H1 (cell line): ENCODE measurements at regions not wholly inside any gene's neighbourhood (a gene's known extent, or its start where the extent isn't known, plus 50 kb on each side); places are given as distances from the start of the nearest gene placed in this dataset.

Experiments used
- CTCF ChIA-PET: fragments of 300-600 bp; sonication (Branson Sonifier 250); formaldehyde crosslinking; loops from one replicate; lab custom pipeline; 2021; ENCODE audit not compliant: partially characterized antibody; lab: Charles Lee
- POLR2A ChIA-PET: fragments of 300-600 bp; sonication (Branson Sonifier 250); formaldehyde crosslinking; loops from one replicate; lab custom pipeline; 2021; ENCODE audit warnings: inconsistent platforms; ENCODE audit not compliant: partially characterized antibody; lab: Charles Lee
- DNase-seq, 2 experiments: peaks; one replicate each; pipeline versions ENCODE4 v3.0.0 to v3.0.0-alpha.2; 2010 to 2022; ENCODE audit warnings: low spot score in 2 of 2, low read depth in 1 of 2, mixed read lengths in 1 of 2
- FAIRE-seq: peaks from 2 replicates; lab custom pipeline; 2011; peaks lifted over from hg19 to GRCh38; lab: Jason Lieb, UNC
- H2AFZ ChIP-seq: 2 replicates; pipeline ENCODE4 v1.8.1; 2012; ENCODE audit warnings: low read length, inconsistent platforms
- H2AK5ac ChIP-seq: 2 replicates; pipeline ENCODE4 v1.6.1; 2013; ENCODE audit warnings: low read depth, low read length
- H2BK120ac ChIP-seq: replicated peaks from 2 replicates; pipeline ENCODE3; 2013; ENCODE audit warnings: low read depth, low read length, inconsistent platforms
- H2BK12ac ChIP-seq: 2 replicates; pipeline ENCODE4 v1.6.1; 2013; ENCODE audit warnings: low read depth, low read length
- H2BK15ac ChIP-seq: 2 replicates; pipeline ENCODE4 v1.6.1; 2013; ENCODE audit warnings: low read length
- H2BK20ac ChIP-seq: 2 replicates; pipeline ENCODE4 v1.6.1; 2013; ENCODE audit warnings: low read length
- H2BK5ac ChIP-seq: 2 replicates; pipeline ENCODE4 v1.6.1; 2013; ENCODE audit warnings: low read depth, low read length
- H3K14ac ChIP-seq: 2 replicates; pipeline ENCODE4 v1.6.1; 2013; ENCODE audit warnings: inconsistent platforms; ENCODE audit not compliant: insufficient read length
- H3K18ac ChIP-seq: 2 replicates; pipeline ENCODE4 v1.6.1; 2013; ENCODE audit warnings: low read length; ENCODE audit errors: extremely low read depth
- H3K23ac ChIP-seq: 2 replicates; pipeline ENCODE4 v1.6.1; 2013; ENCODE audit warnings: inconsistent platforms; ENCODE audit not compliant: insufficient read length
- H3K23me2 ChIP-seq: 2 replicates; pipeline ENCODE4 v1.6.1; 2013; ENCODE audit warnings: low read depth, low read length
- H3K27ac ChIP-seq: 2 replicates; pipeline ENCODE4 v1.6.1; 2011; ENCODE audit warnings: low read depth, low read length, inconsistent platforms
- H3K27me3 ChIP-seq, 4 experiments: replicated peaks in 1 of 4; 1 replicate in 1 of 4; 2 replicates in 3 of 4; pipeline versions ENCODE4 v1.6.1 to v1.8.1; 2011 to 2013; ENCODE audit warnings: low read length in 3 of 4, mild to moderate bottlenecking in 3 of 4, inconsistent platforms in 2 of 4, mixed read lengths in 2 of 4, moderate library complexity in 1 of 4; ENCODE audit not compliant: control insufficient read depth in 3 of 4, insufficient read depth in 3 of 4; ENCODE audit errors: extremely low read depth in 1 of 4
- H3K36me3 ChIP-seq, 4 experiments: 2 replicates each; pipeline versions ENCODE4 v1.6.1 to v1.8.1; 2011 to 2013; ENCODE audit warnings: mild to moderate bottlenecking in 4 of 4, low read length in 3 of 4, moderate library complexity in 2 of 4, control low read depth in 1 of 4, inconsistent platforms in 1 of 4; ENCODE audit not compliant: insufficient read depth in 4 of 4, control insufficient read depth in 2 of 4
- H3K4ac ChIP-seq: replicated peaks from 2 replicates; pipeline ENCODE3; 2013; ENCODE audit warnings: low read length, low read depth, mixed read lengths, inconsistent platforms; ENCODE audit not compliant: insufficient read length
- H3K4me1 ChIP-seq, 4 experiments: replicated peaks in 1 of 4; 1 replicate in 1 of 4; 2 replicates in 3 of 4; pipeline versions ENCODE4 v1.6.1 to v1.8.1; 2011 to 2013; ENCODE audit warnings: low read length in 3 of 4, inconsistent platforms in 2 of 4, mixed read lengths in 1 of 4; ENCODE audit not compliant: insufficient read depth in 4 of 4, control insufficient read depth in 3 of 4
- H3K4me2 ChIP-seq, 2 experiments: 2 replicates each; pipeline versions ENCODE4 v1.6.1 to v1.8.1; 2011 to 2013; ENCODE audit warnings: low read depth in 2 of 2, low read length in 2 of 2, control low read depth in 1 of 2, inconsistent platforms in 1 of 2, mild to moderate bottlenecking in 1 of 2; ENCODE audit not compliant: insufficient read depth in 1 of 2
- H3K4me3 ChIP-seq, 4 experiments: fragments of 200-600, 300-600 bp in 1 of 4; sonication (generic), shearing (Covaris generic), sonication (Bioruptor Twin) in 1 of 4; 2 replicates each; pipeline versions ENCODE4 v1.5.1 to v1.8.1; 2011 to 2016; ENCODE audit warnings: low read length in 4 of 4, low read depth in 3 of 4, control low read depth in 2 of 4, inconsistent platforms in 2 of 4, mild to moderate bottlenecking in 2 of 4, mixed read lengths in 1 of 4, moderate library complexity in 1 of 4; ENCODE audit not compliant: insufficient read depth in 2 of 4; ENCODE audit errors: extremely low read depth in 1 of 4
- H3K56ac ChIP-seq: replicated peaks from 2 replicates; pipeline ENCODE3; 2013; ENCODE audit warnings: low read depth, mild to moderate bottlenecking, mixed read lengths, low read length, inconsistent platforms; ENCODE audit not compliant: insufficient read length
- H3K79me1 ChIP-seq: 2 replicates; pipeline ENCODE4 v1.6.1; 2013; ENCODE audit warnings: low read depth, low read length, control low read depth
- H3K79me2 ChIP-seq, 2 experiments: 2 replicates each; pipeline versions ENCODE4 v1.6.1 to v1.8.1; 2012 to 2013; ENCODE audit warnings: low read length in 2 of 2, mild to moderate bottlenecking in 2 of 2, inconsistent platforms in 1 of 2; ENCODE audit not compliant: insufficient read depth in 2 of 2, control insufficient read depth in 1 of 2
- H3K9ac ChIP-seq, 4 experiments: replicated peaks in 1 of 4; 1 replicate in 1 of 4; 2 replicates in 3 of 4; pipeline versions ENCODE4 v1.6.1 to v1.8.1; 2011 to 2013; ENCODE audit warnings: low read depth in 3 of 4, low read length in 3 of 4, control low read depth in 2 of 4, mild to moderate bottlenecking in 2 of 4, moderate library complexity in 2 of 4, inconsistent platforms in 1 of 4; ENCODE audit errors: extremely low read depth in 1 of 4
- H3K9me3 ChIP-seq, 2 experiments: 2 replicates each; pipeline versions ENCODE4 v1.6.1 to v1.8.1; 2012 to 2013; ENCODE audit warnings: mild to moderate bottlenecking in 2 of 2, moderate library complexity in 2 of 2, control low read depth in 1 of 2, inconsistent platforms in 1 of 2, low read depth in 1 of 2, low read length in 1 of 2, mixed read lengths in 1 of 2; ENCODE audit not compliant: insufficient read depth in 2 of 2
- H4K20me1 ChIP-seq, 2 experiments: replicated peaks in 1 of 2; 2 replicates each; pipeline versions ENCODE3 to v1.8.1; 2011 to 2013; ENCODE audit warnings: inconsistent platforms in 2 of 2, low read length in 2 of 2, mild to moderate bottlenecking in 1 of 2; ENCODE audit not compliant: insufficient read depth in 2 of 2, control insufficient read depth in 1 of 2
- H4K5ac ChIP-seq: 2 replicates; pipeline ENCODE4 v1.6.1; 2013; ENCODE audit warnings: low read length, low read depth, mixed read lengths, inconsistent platforms; ENCODE audit not compliant: insufficient read length
- H4K8ac ChIP-seq: 2 replicates; pipeline ENCODE4 v1.8.0; 2013; ENCODE audit warnings: mild to moderate bottlenecking, moderate library complexity, low read length, inconsistent platforms; ENCODE audit not compliant: insufficient read depth; ENCODE audit errors: extremely low read depth
- H4K91ac ChIP-seq: replicated peaks from 2 replicates; pipeline ENCODE3; 2013; ENCODE audit warnings: low read length, mixed read lengths, inconsistent platforms; ENCODE audit not compliant: insufficient read length
- BRCA1 ChIP-seq: IDR thresholded peaks from 2 replicates; pipeline ENCODE4 v1.6.1; 2012; ENCODE audit warnings: low read depth, low read length, improper control_type of control experiment
- GABPA ChIP-seq: IDR thresholded peaks from 2 replicates; pipeline ENCODE4 v1.6.1; 2011; ENCODE audit warnings: mild to moderate bottlenecking, low read length, moderate library complexity, borderline replicate concordance; ENCODE audit not compliant: insufficient read depth
- KDM4A ChIP-seq: IDR thresholded peaks from one replicate; pipeline ENCODE4 v1.7.1; 2012; ENCODE audit warnings: low read depth, mild to moderate bottlenecking, moderate library complexity, low read length, inconsistent platforms; ENCODE audit not compliant: severe bottlenecking
- POLR2AphosphoS5 ChIP-seq: IDR thresholded peaks from 2 replicates; pipeline ENCODE4 v1.6.1; 2011; ENCODE audit warnings: low read depth, low read length
- TBP ChIP-seq: IDR thresholded peaks from 2 replicates; pipeline ENCODE4 v1.6.1; 2011; ENCODE audit warnings: low read depth, low read length, improper control_type of control experiment
- WGBS, 2 experiments: shearing (Covaris generic) in 1 of 2; methylation state at CpG; one replicate each; pipeline versions ENCODE4 v1.1.6 to v1.1.7; 2013 to 2015; ENCODE audit warnings: low lambda C conversion rate in 2 of 2, mixed read lengths in 2 of 2, inconsistent platforms in 1 of 2, low coverage in 1 of 2, missing lambda C conversion rate in 1 of 2; ENCODE audit not compliant: insufficient replicate concordance in 2 of 2, insufficient coverage in 1 of 2, insufficient read length in 1 of 2; ENCODE audit errors: extremely low coverage in 1 of 2, missing lambda C conversion rate in 1 of 2; 5-methylcytosine and 5-hydroxymethylcytosine counted together

GRCh38 chr14:44448951-44449358, 58.1 kb downstream of the FSCB start:
- Histone ChIP-seq H2AK5ac (no peak overlapping the region), H2AFZ (no peak overlapping the region), H3K36me3 (no peaks in the 10 kb centered on the region), H4K91ac (no peak overlapping the region), H3K4me3 (no peak overlapping the region), H3K79me1 (no peaks in the 10 kb centered on the region), H3K56ac (no peak overlapping the region), H3K23me2 (no peaks in the 10 kb centered on the region), H3K4me1 (no peaks in the 10 kb centered on the region), H3K18ac (no peak overlapping the region), H2BK15ac (no peak overlapping the region), H3K4ac (no peak overlapping the region), H2BK12ac (no peak overlapping the region), H3K23ac (no peak overlapping the region), H4K8ac (no peak overlapping the region), H3K27me3 (no peaks in the 10 kb centered on the region), H2BK20ac (no peak overlapping the region), H3K9ac (no peak overlapping the region), H2BK120ac (no peak overlapping the region), H3K79me2 (no peaks in the 10 kb centered on the region), H4K20me1 (no peaks in the 10 kb centered on the region), H3K9me3 (no peaks in the 10 kb centered on the region), H2BK5ac (no peak overlapping the region), H3K4me2 (no peak overlapping the region), H4K5ac (no peak overlapping the region), H3K27ac (no peak overlapping the region), H3K14ac (no peak overlapping the region)
- ChIA-PET CTCF (no interaction called here), POLR2A (no interaction called here)
- DNase-seq: no peak
- FAIRE-seq: no peak
- no peak for TF ChIP-seq TBP
- no peak for TF ChIP-seq KDM4A
- TF ChIP-seq GABPA: no peak
- no peak for TF ChIP-seq BRCA1
- TF ChIP-seq POLR2AphosphoS5: no peak
- WGBS, 2 experiments: 91% methylated on average over 5 of the region's 5 CpGs; no CpG with 5 or more reads in 1 of the 2 experiments
